AG04450 (cell line): ENCODE measurements at regions not wholly inside any gene's neighbourhood (a gene's known extent, or its start where the extent isn't known, plus 50 kb on each side); places are given as distances from the start of the nearest gene placed in this dataset.

Experiments used
- CTCF ChIA-PET: fragments of 300-600, 350-600 bp; formaldehyde crosslinking; extraction: SDS; loops from one replicate; lab custom pipeline; 2022; ENCODE audit warnings: antibody characterized with exemption, inconsistent platforms; lab: Charles Lee
- POLR2A ChIA-PET: fragments of 350-600 bp; formaldehyde crosslinking; extraction: SDS; loops from one replicate; lab custom pipeline; 2021; ENCODE audit warnings: antibody characterized with exemption, inconsistent platforms; lab: Yijun Ruan, JAX
- DNase-seq: peaks from one replicate; pipeline ENCODE4 v3.0.0-alpha.2; 2011; ENCODE audit warnings: low read depth, low spot score
- H3K27ac ChIP-seq: one replicate; pipeline ENCODE4 v1.5.1; 2012; ENCODE audit warnings: low read depth, low read length, control low read depth
- H3K27me3 ChIP-seq: one replicate; pipeline ENCODE4 v1.6.0; 2012; ENCODE audit warnings: low read length; ENCODE audit not compliant: control insufficient read depth, insufficient read depth
- H3K4me3 ChIP-seq: 2 replicates; pipeline ENCODE4 v1.5.1; 2011; ENCODE audit warnings: mild to moderate bottlenecking, low read depth, low read length, control low read depth
- H3K9me3 ChIP-seq: 2 replicates; pipeline ENCODE4 v1.5.1; 2012; ENCODE audit warnings: low read length; ENCODE audit not compliant: control insufficient read depth, insufficient read depth
- TF ChIP-seq, protein P1 (sequence below): IDR thresholded peaks from 2 replicates; pipeline ENCODE4 v1.5.1; 2011; ENCODE audit warnings: low read depth, low read length, control low read depth, inconsistent platforms

DNA sequence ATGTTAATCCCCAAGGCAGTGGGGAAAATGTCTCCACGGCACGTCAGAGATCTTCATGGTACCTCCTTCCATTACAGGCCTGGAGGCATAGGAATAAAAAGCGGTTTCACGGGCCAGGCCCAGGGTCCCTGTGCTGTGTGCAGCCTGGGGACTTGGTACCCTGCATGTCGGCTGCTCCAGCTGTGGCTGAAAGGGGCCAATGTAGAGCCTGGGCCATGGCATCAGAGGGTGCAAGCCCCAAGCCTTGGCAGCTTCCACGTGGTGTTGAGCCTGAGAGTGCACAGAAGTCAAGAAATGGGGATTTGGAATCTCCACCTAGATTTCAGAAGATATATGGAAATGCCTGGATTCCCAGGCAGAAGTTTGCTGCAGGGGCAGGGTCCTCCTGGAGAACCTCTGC, 508.9 kb upstream of the COX7C start:
- no peak overlapping the region for H3K4me3 ChIP-seq
- no peak for DNase-seq
- no peak overlapping the region for H3K27ac ChIP-seq
- ChIA-PET POLR2A (no interaction called here), CTCF (no interaction called here)
- H3K9me3 ChIP-seq = peaks cover 6% of the 10 kb centered on the region
- TF ChIP-seq, protein P1, sequence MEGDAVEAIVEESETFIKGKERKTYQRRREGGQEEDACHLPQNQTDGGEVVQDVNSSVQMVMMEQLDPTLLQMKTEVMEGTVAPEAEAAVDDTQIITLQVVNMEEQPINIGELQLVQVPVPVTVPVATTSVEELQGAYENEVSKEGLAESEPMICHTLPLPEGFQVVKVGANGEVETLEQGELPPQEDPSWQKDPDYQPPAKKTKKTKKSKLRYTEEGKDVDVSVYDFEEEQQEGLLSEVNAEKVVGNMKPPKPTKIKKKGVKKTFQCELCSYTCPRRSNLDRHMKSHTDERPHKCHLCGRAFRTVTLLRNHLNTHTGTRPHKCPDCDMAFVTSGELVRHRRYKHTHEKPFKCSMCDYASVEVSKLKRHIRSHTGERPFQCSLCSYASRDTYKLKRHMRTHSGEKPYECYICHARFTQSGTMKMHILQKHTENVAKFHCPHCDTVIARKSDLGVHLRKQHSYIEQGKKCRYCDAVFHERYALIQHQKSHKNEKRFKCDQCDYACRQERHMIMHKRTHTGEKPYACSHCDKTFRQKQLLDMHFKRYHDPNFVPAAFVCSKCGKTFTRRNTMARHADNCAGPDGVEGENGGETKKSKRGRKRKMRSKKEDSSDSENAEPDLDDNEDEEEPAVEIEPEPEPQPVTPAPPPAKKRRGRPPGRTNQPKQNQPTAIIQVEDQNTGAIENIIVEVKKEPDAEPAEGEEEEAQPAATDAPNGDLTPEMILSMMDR = no peak
- no peaks in the 10 kb centered on the region for H3K27me3 ChIP-seq

DNA sequence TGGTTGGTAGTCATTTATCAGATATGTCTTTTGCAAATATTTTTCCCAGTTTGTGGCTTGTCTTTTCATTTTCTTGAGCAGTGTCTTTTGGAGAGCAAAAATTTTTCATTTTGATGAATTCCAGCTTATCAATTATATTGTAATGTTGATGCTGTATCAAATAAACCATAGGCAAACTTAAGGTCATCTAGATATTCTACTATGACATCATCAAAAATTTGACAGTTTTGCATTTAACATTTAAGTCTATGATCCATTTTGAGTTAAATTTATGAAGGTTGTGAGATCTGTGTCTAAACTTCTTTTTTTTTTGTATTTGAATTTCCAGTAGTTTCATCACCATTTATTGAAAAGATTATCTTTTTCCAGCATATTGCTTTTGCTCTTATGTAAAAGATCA, 505.5 kb upstream of the COX7C start:
- TF ChIP-seq, protein P1 = no peak
- ChIA-PET CTCF (no interaction called here), POLR2A (no interaction called here)
- Histone ChIP-seq H3K27me3 (no peaks in the 10 kb centered on the region), H3K27ac (no peak overlapping the region), H3K4me3 (no peak overlapping the region), H3K9me3 (peaks cover 6% of the 10 kb centered on the region)
- no peak for DNase-seq

DNA sequence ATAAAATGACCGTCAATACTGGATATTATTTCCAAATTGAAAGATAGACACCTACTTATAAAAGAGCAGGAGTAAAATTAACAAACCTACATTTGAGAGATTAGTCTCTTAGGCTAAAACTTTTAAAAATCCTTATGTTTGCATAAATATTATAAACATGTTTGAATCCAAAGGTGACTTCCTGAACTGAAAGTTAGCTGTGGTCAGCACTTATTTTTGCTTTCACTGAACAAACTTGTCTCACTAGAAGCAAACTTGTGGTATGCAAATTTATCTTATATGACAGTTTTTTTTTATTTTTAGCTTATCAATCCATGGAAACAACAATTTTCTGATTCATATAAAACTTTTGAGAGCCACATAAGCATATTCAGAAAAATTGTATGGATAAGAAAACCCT, 502.6 kb upstream of the COX7C start:
- no peak overlapping the region for H3K4me3 ChIP-seq
- ChIA-PET CTCF (no interaction called here), POLR2A (no interaction called here)
- no peak overlapping the region for H3K27ac ChIP-seq
- H3K27me3 ChIP-seq = no peaks in the 10 kb centered on the region
- no peak for DNase-seq
- no peaks in the 10 kb centered on the region for H3K9me3 ChIP-seq
- TF ChIP-seq, protein P1 = no peak

DNA sequence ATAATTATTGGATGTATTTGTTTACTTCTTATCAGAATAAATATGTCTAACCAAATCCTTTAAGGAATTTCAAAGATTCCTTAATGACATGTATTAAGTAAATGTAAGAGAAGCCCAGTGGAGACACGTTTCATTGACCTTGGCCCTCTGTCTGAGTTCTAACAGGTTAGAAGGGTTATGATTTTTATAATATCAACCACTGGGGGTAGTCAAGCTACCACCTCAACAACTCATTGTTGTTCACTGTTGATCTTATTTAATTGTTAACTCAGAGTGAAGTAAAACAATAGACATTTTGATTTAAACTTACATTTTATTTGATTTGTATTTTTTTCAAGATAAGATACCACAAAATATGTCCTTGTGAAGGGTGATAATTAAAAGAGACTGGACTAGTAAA, 499.2 kb upstream of the COX7C start:
- no peak overlapping the region for H3K27ac ChIP-seq
- no peaks in the 10 kb centered on the region for H3K9me3 ChIP-seq
- ChIA-PET POLR2A (no interaction called here), CTCF (no interaction called here)
- TF ChIP-seq, protein P1 = no peak
- H3K4me3 ChIP-seq = no peak overlapping the region
- H3K27me3 ChIP-seq = no peaks in the 10 kb centered on the region
- DNase-seq = no peak

DNA sequence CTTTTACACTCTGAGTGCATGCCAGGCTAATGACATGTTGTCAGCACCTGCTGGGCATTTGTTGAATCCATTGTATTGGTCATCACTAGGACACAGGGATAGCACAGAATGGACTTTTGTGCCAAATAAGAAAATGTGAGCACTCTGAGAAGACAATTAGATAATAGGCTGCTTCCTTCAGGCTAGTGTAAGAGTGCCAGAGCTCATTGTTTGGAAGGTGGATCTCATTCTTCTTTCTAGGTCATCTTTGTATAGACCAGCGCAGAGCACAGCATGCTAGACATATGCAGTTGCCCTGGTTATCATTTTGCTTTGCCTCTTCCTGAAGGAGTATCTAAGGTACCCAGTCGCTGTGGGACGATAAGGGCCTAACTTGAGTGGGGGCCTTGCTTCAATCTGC, 493.4 kb upstream of the COX7C start:
- Histone ChIP-seq H3K27ac (no peak overlapping the region), H3K9me3 (no peaks in the 10 kb centered on the region), H3K4me3 (no peak overlapping the region), H3K27me3 (no peaks in the 10 kb centered on the region)
- CTCF ChIA-PET = no interaction called here
- TF ChIP-seq, protein P1 = no peak
- DNase-seq = no peak
- POLR2A ChIA-PET = no interaction called here
